ENCODE measurements at regions not wholly inside any gene's neighbourhood (a gene's known extent, or its start where the extent isn't known, plus 50 kb on each side); places are given as distances from the start of the nearest gene placed in this dataset.

DNA sequence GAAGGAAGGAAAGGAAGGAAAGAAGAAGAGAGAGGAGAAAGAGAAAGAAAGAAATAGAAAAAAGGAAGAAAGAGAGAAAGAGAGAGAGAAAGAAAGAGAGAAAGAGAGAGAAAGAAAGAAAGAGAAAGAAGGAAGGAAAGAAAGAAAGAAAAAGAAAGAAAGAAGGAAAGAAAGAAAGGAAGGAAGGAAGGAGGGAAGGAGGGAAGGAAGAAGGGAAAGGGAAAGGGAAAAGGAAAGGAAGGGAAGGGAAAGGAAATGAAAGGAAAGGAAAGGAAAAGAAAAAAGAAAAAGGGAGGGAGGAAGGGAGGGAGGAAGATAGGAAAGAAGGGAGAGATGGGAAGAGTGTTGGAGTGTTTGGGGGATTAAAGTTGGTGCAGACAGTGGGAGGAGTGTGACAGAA is 450.1 kb downstream of the GBE1 start (continued):
- TF ChIP-seq, protein P1, sequence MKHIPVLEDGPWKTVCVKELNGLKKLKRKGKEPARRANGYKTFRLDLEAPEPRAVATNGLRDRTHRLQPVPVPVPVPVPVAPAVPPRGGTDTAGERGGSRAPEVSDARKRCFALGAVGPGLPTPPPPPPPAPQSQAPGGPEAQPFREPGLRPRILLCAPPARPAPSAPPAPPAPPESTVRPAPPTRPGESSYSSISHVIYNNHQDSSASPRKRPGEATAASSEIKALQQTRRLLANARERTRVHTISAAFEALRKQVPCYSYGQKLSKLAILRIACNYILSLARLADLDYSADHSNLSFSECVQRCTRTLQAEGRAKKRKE (CRISPR knock-in tag; IDR thresholded peaks at IDR 0.05; ENCODE audit: low read depth): no peak

DNA sequence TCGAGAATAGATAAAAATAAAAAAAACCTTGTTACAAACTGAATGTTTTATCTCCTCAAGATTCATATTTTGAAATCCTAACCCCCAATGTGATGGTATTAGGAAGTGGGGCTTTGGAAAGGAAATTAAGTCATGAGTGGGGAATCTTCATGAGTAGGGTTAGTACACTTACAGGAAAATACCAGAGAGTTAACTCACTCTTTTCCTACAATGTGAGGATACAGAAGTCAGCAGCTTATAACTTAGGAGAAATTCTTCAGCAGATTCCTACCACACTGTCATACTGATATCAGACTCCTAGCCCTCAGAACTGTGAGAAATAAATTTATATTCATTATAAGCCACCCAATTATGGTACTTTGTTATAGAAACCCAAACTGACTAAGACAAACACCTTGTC is 453.1 kb downstream of the GBE1 start:
- CTCF ChIA-PET: no interaction called here
- DNase-seq (ENCODE audit: low read depth in 1 of 2, low spot score in 1 of 2): no peak
- POLR2A ChIA-PET: no interaction called here
- no peak for FAIRE-seq
- Histone ChIP-seq H3K4me3 (no peak overlapping the region), H3K4me2 (no peak overlapping the region), H3K4me1 (no peaks in the 10 kb centered on the region), H3K9me3 (no peaks in the 10 kb centered on the region), H3K27ac (no peak overlapping the region)
- ATAC-seq: no peak
- 27% methylated on average over 1 of the region's 1 CpG for WGBS (ENCODE audit: missing lambda C conversion rate)
- TF ChIP-seq RARB (CRISPR knock-in tag; IDR thresholded peaks at IDR 0.05) (no peak), SREBF2 (IDR thresholded peaks at IDR 0.05) (no peak), MAZ (IDR thresholded peaks at IDR 0.05; ENCODE audit: borderline replicate concordance, low read depth, low read length) (no peak), CBX2 (IDR thresholded peaks at IDR 0.05; ENCODE audit: borderline replicate concordance, low read depth) (no peak), POLR2AphosphoS2 (conservative IDR thresholded peaks at IDR 0.05; ENCODE audit: low read length) (no peak)

DNA sequence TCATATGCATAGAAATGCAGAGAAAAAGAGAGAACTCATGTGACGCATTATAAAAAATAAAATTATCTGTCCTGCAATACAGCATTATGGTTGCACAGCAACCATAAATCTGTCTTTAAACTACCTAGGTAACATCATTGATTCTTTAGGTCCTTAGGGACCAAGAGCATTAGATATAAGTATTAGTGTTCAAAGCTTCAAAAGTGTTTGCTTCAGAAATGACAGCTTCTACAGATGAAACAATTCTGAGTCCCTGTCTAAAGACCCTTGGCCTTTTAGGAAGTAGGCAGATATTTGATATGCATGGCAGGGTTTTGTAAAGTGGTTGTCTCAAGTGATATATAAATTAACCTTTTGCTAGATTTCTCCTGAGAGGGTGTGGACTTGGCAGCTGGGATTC is 454.2 kb downstream of the GBE1 start:
- FAIRE-seq (no peak), DNase-seq (ENCODE audit: low read depth in 1 of 2, low spot score in 1 of 2) (no peak), ATAC-seq (no peak)
- 93% methylated on average over 1 of the region's 1 CpG for WGBS (ENCODE audit: missing lambda C conversion rate)
- no peak for TF ChIP-seq FOXS1 (CRISPR knock-in tag; IDR thresholded peaks at IDR 0.05)
- TF ChIP-seq, protein P2, sequence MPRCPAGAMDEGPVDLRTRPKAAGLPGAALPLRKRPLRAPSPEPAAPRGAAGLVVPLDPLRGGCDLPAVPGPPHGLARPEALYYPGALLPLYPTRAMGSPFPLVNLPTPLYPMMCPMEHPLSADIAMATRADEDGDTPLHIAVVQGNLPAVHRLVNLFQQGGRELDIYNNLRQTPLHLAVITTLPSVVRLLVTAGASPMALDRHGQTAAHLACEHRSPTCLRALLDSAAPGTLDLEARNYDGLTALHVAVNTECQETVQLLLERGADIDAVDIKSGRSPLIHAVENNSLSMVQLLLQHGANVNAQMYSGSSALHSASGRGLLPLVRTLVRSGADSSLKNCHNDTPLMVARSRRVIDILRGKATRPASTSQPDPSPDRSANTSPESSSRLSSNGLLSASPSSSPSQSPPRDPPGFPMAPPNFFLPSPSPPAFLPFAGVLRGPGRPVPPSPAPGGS (IDR thresholded peaks at IDR 0.05): no peak
- TF ChIP-seq, protein P3, sequence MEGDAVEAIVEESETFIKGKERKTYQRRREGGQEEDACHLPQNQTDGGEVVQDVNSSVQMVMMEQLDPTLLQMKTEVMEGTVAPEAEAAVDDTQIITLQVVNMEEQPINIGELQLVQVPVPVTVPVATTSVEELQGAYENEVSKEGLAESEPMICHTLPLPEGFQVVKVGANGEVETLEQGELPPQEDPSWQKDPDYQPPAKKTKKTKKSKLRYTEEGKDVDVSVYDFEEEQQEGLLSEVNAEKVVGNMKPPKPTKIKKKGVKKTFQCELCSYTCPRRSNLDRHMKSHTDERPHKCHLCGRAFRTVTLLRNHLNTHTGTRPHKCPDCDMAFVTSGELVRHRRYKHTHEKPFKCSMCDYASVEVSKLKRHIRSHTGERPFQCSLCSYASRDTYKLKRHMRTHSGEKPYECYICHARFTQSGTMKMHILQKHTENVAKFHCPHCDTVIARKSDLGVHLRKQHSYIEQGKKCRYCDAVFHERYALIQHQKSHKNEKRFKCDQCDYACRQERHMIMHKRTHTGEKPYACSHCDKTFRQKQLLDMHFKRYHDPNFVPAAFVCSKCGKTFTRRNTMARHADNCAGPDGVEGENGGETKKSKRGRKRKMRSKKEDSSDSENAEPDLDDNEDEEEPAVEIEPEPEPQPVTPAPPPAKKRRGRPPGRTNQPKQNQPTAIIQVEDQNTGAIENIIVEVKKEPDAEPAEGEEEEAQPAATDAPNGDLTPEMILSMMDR (IDR thresholded peaks at IDR 0.05): no peak
- TF ChIP-seq JUNB (IDR thresholded peaks at IDR 0.05): no peak
- TF ChIP-seq HOXB5 (CRISPR knock-in tag; IDR thresholded peaks at IDR 0.05): no peak
- no peak for TF ChIP-seq EHF (CRISPR knock-in tag; IDR thresholded peaks at IDR 0.05)
- TF ChIP-seq MAZ (IDR thresholded peaks at IDR 0.05; ENCODE audit: borderline replicate concordance, low read depth, low read length): no peak
- TF ChIP-seq ZSCAN20 (CRISPR knock-in tag; IDR thresholded peaks at IDR 0.05): no peak
- no peak for TF ChIP-seq KDM1A (IDR thresholded peaks at IDR 0.05; ENCODE audit: low read depth)
- TF ChIP-seq CBX2 (IDR thresholded peaks at IDR 0.05; ENCODE audit: borderline replicate concordance, low read depth): no peak
- TF ChIP-seq ZFP36 (IDR thresholded peaks at IDR 0.05; ENCODE audit: borderline replicate concordance, partially characterized antibody): no peak
- no peak for TF ChIP-seq BHLHE40 (IDR thresholded peaks at IDR 0.05; ENCODE audit: low read depth, low read length)
- CTCF ChIA-PET: no interaction called here
- H3K9me3 ChIP-seq: no peaks in the 10 kb centered on the region
- POLR2A ChIA-PET: no interaction called here
- no peaks in the 10 kb centered on the region for H3K4me1 ChIP-seq
- H3K27ac ChIP-seq: no peak overlapping the region
- no peak overlapping the region for H3K4me3 ChIP-seq
- H3K4me2 ChIP-seq: no peak overlapping the region

DNA sequence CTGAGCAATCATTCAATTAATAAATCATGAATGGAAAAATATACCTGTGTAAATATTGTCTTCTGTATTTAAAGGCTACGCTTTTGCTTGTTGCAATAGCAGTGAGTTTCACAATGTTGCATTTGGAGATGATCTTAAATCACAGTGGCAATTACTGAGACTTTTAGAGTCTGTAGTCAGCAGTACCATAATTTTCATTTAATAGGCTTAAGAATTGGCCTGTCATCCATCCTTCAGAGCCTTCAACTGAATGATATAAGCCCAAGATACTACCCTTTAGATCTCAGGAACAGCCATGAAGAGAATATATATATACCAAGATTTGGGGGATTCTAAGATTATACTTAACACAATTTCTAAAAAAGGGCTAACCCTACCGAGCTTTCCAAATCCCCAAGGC is 458.1 kb downstream of the GBE1 start:
- ATAC-seq (no peak), FAIRE-seq (no peak), DNase-seq (ENCODE audit: low read depth in 1 of 2, low spot score in 1 of 2) (no peak)
- Histone ChIP-seq H3K27ac (no peak overlapping the region), H3K4me2 (no peak overlapping the region), H3K9me3 (no peaks in the 10 kb centered on the region), H3K4me3 (no peak overlapping the region), H3K4me1 (no peaks in the 10 kb centered on the region)
- ChIA-PET CTCF (interaction anchor here (1.5 to 2.3 kb wide), 3 partner anchors 14 to 36 kb away, joined by 6 to 15 read pairs (median 7); no protein-coding TSS in a partner anchor), POLR2A (no interaction called here)
- TF ChIP-seq JUN (IDR thresholded peaks at IDR 0.05): no peak
- TF ChIP-seq CBX2 (IDR thresholded peaks at IDR 0.05; ENCODE audit: borderline replicate concordance, low read depth): no peak
- no peak for TF ChIP-seq TP53 (CRISPR knock-in tag; IDR thresholded peaks at IDR 0.05)
- TF ChIP-seq JUNB (IDR thresholded peaks at IDR 0.05): no peak
- TF ChIP-seq EP300 (IDR thresholded peaks at IDR 0.05): no peak
- TF ChIP-seq ESRRA (IDR thresholded peaks at IDR 0.05; ENCODE audit: borderline replicate concordance, low read length): no peak
- no peak for TF ChIP-seq EHF (CRISPR knock-in tag; IDR thresholded peaks at IDR 0.05)
- TF ChIP-seq HEYL (CRISPR knock-in tag; IDR thresholded peaks at IDR 0.05): no peak
- TF ChIP-seq NPAS2 (CRISPR knock-in tag; IDR thresholded peaks at IDR 0.05; ENCODE audit: borderline replicate concordance): no peak
- no peak for TF ChIP-seq HOXB13 (CRISPR knock-in tag; IDR thresholded peaks at IDR 0.05; ENCODE audit: low read depth)
- TF ChIP-seq RFX5 (IDR thresholded peaks at IDR 0.05): no peak
- TF ChIP-seq MAZ (IDR thresholded peaks at IDR 0.05; ENCODE audit: borderline replicate concordance, low read depth, low read length): no peak
- no peak for TF ChIP-seq ZC3H11A (IDR thresholded peaks at IDR 0.05)
- TF ChIP-seq FOSB (CRISPR knock-in tag; IDR thresholded peaks at IDR 0.05): no peak
- no peak for TF ChIP-seq ZFP36 (IDR thresholded peaks at IDR 0.05; ENCODE audit: borderline replicate concordance, partially characterized antibody)
- 40% methylated on average over 2 of the region's 2 CpGs for WGBS (ENCODE audit: missing lambda C conversion rate)

Measured in A549 (cell line).